22Rv1 (cell line): ENCODE measurements at regions not wholly inside any gene's neighbourhood (a gene's known extent, or its start where the extent isn't known, plus 50 kb on each side); places are given as distances from the start of the nearest gene placed in this dataset.

ENCODE experiments used
- H3K27ac ChIP-seq: fragments of 450-650 bp; 2 replicates; pipeline ENCODE4 v1.5.1; 2017
- CTCF ChIP-seq: fragments of 450-650 bp; IDR thresholded peaks from 2 replicates; pipeline ENCODE4 v1.5.1; 2017; ENCODE audit warnings: mild to moderate bottlenecking
- ZFX ChIP-seq: fragments of 450-650 bp; IDR thresholded peaks from 2 replicates; pipeline ENCODE4 v1.6.1; 2017; ENCODE audit warnings: antibody characterized with exemption, borderline replicate concordance

- H3K27ac ChIP-seq, result no peak overlapping the region
- no peak for TF ChIP-seq ZFX
- TF ChIP-seq CTCF, result no peak
Observed at GRCh38 chr6:134516582-134516981, 198.7 kb upstream of the SGK1 start.

GRCh38 chr6:134515986-134516385, 198.1 kb upstream of the SGK1 start:
- TF ChIP-seq ZFX (no peak), CTCF (no peak)
- no peak overlapping the region for H3K27ac ChIP-seq

GRCh38 chr6:134512981-134513391, 195.1 kb upstream of the SGK1 start:
- TF ChIP-seq CTCF (no peak), ZFX (no peak)

GRCh38 chr6:134511984-134512683, 194.2 kb upstream of the SGK1 start:
- TF ChIP-seq CTCF (no peak), ZFX (no peak)
- H3K27ac ChIP-seq, result no peak overlapping the region

More at GRCh38 chr6:134512981-134513391, 195.1 kb upstream of the SGK1 start:
- H3K27ac ChIP-seq, result no peak overlapping the region

- no peak overlapping the region for H3K27ac ChIP-seq
- no peak for TF ChIP-seq ZFX
- TF ChIP-seq CTCF, result no peak
Observed at GRCh38 chr6:134510920-134511319, 193.0 kb upstream of the SGK1 start.

GRCh38 chr6:134510142-134510541, 192.2 kb upstream of the SGK1 start:
- TF ChIP-seq ZFX, result no peak
- no peak overlapping the region for H3K27ac ChIP-seq

GRCh38 chr6:134508862-134509498, 191.1 kb upstream of the SGK1 start:
- no peak overlapping the region for H3K27ac ChIP-seq
- TF ChIP-seq CTCF (no peak), ZFX (no peak)

- no peak for TF ChIP-seq ZFX
- no peak for TF ChIP-seq CTCF
- no peak overlapping the region for H3K27ac ChIP-seq
Observed at GRCh38 chr6:134506162-134506561, 188.2 kb upstream of the SGK1 start.
